ENCODE measurements at regions not wholly inside any gene's neighbourhood (a gene's known extent, or its start where the extent isn't known, plus 50 kb on each side); places are given as distances from the start of the nearest gene placed in this dataset.
A peak's percentile ranks its signal among the peaks of the same experiment; 100 is the strongest.

GRCh38 chr11:134862105-134862502 is 450.1 kb upstream of the B3GAT1 start:
- DNase-seq (ENCODE audit: low read depth, low spot score) (no peak), ATAC-seq (no peak)
- Histone ChIP-seq H3K27ac (ENCODE audit: low read length) (no peak overlapping the region), H3K4me3 (ENCODE audit: low read depth in 2 of 2, low read length in 2 of 2) (no peak overlapping the region), H3K4me1 (ENCODE audit: control insufficient read depth, insufficient read depth, low read length) (no peaks in the 10 kb centered on the region), H3K36me3 (ENCODE audit: control insufficient read depth, insufficient read depth, low read length) (no peaks in the 10 kb centered on the region), H3K27me3 (ENCODE audit: control insufficient read depth, insufficient read depth, low read length) (no peaks in the 10 kb centered on the region), H3K9me3 (ENCODE audit: control insufficient read depth, insufficient read depth, low read depth, low read length) (no peaks in the 10 kb centered on the region)
- CTCF ChIA-PET = no interaction called here
- no peak for TF ChIP-seq TCF7L2 (IDR thresholded peaks at IDR 0.05; ENCODE audit: low read depth, low read length)
- TF ChIP-seq POLR2AphosphoS5 (IDR thresholded peaks at IDR 0.05; ENCODE audit: low read depth, low read length) = no peak
- TF ChIP-seq CTCF (IDR thresholded peaks at IDR 0.05) = no peak
- no peak for TF ChIP-seq REST (IDR thresholded peaks at IDR 0.05; ENCODE audit: insufficient read depth in 1 of 2, low read depth in 2 of 2, low read length in 1 of 2)
- TF ChIP-seq SIN3A (IDR thresholded peaks at IDR 0.05; ENCODE audit: borderline replicate concordance, insufficient read depth, low read depth, low read length) = no peak
- no TSS peak for BruUV-seq (replicated peaks)
- in situ Hi-C loops (cut with HindIII; ENCODE audit: low pct_unique_long_range_greater_than_20kb, low sequenced_read_pairs) (no loop called here), intact Hi-C loops (cut with micrococcal nuclease; ENCODE audit: unreplicated experiment) (no loop called here)
- POLR2A ChIA-PET = no interaction called here

- BruUV-seq (replicated peaks) = no TSS peak
- Histone ChIP-seq H3K36me3 (ENCODE audit: control insufficient read depth, insufficient read depth, low read length) (no peaks in the 10 kb centered on the region), H3K27me3 (ENCODE audit: control insufficient read depth, insufficient read depth, low read length) (no peaks in the 10 kb centered on the region), H3K4me1 (ENCODE audit: control insufficient read depth, insufficient read depth, low read length) (no peaks in the 10 kb centered on the region), H3K9me3 (ENCODE audit: control insufficient read depth, insufficient read depth, low read depth, low read length) (no peaks in the 10 kb centered on the region), H3K27ac (ENCODE audit: low read length) (no peak overlapping the region), H3K4me3 (ENCODE audit: low read depth in 2 of 2, low read length in 2 of 2) (no peak overlapping the region)
- no peak for DNase-seq (ENCODE audit: low read depth, low spot score)
- ChIA-PET CTCF (no interaction called here), POLR2A (no interaction called here)
- in situ Hi-C loops (cut with HindIII; ENCODE audit: low pct_unique_long_range_greater_than_20kb, low sequenced_read_pairs) (no loop called here), intact Hi-C loops (cut with micrococcal nuclease; ENCODE audit: unreplicated experiment) (no loop called here)
- ATAC-seq = no peak
- no peak for TF ChIP-seq SIN3A (IDR thresholded peaks at IDR 0.05; ENCODE audit: borderline replicate concordance, insufficient read depth, low read depth, low read length)
- TF ChIP-seq CTCF (IDR thresholded peaks at IDR 0.05) = peak; percentile 77
Measured at GRCh38 chr11:134861490-134862104, 449.6 kb upstream of the B3GAT1 start.

Data from Panc1 (cell line).